ENCODE measurements at regions not wholly inside any gene's neighbourhood (a gene's known extent, or its start where the extent isn't known, plus 50 kb on each side); places are given as distances from the start of the nearest gene placed in this dataset.

- no peak for DNase-seq (ENCODE audit: low spot score)
- TF ChIP-seq POLR2A (IDR thresholded peaks at IDR 0.05) = no peak
- TF ChIP-seq CTCF (IDR thresholded peaks at IDR 0.05) = no peak
- no peak for TF ChIP-seq POLR2AphosphoS5 (IDR thresholded peaks at IDR 0.05)
- 4% methylated on average over 2 of the region's 2 CpGs for WGBS
- intact Hi-C loops (cut with DNase I) = no loop called here
- Histone ChIP-seq H3K4me3 (no peak overlapping the region), H3K9me3 (no peaks in the 10 kb centered on the region), H3K4me1 (replicated peaks) (no peaks in the 10 kb centered on the region), H3K36me3 (no peaks in the 10 kb centered on the region), H3K27ac (no peak overlapping the region), H3K27me3 (replicated peaks; ENCODE audit: insufficient read depth) (no peaks in the 10 kb centered on the region)
Observed at GRCh38 chr10:9060314-9060713, 1005.8 kb downstream of the GATA3 start.

- intact Hi-C loops (cut with DNase I) = no loop called here
- H3K4me1 ChIP-seq (replicated peaks) = no peaks in the 10 kb centered on the region
- 63% methylated on average over 3 of the region's 3 CpGs for WGBS
Observed at GRCh38 chr10:9061871-9062270, 1007.4 kb downstream of the GATA3 start.

GRCh38 chr10:9066152-9066551, 1011.7 kb downstream of the GATA3 start:
- H3K36me3 ChIP-seq = no peaks in the 10 kb centered on the region
- 95% methylated on average over 3 of the region's 3 CpGs for WGBS
- H3K4me3 ChIP-seq = no peak overlapping the region
- H3K9me3 ChIP-seq = no peaks in the 10 kb centered on the region
- H3K27me3 ChIP-seq (replicated peaks; ENCODE audit: insufficient read depth) = no peaks in the 10 kb centered on the region
- no peak for TF ChIP-seq CTCF (IDR thresholded peaks at IDR 0.05)
- TF ChIP-seq POLR2AphosphoS5 (IDR thresholded peaks at IDR 0.05) = no peak
- DNase-seq (ENCODE audit: low spot score) = no peak
- H3K27ac ChIP-seq = no peak overlapping the region
- intact Hi-C loops (cut with DNase I) = no loop called here
- no peaks in the 10 kb centered on the region for H3K4me1 ChIP-seq (replicated peaks)

More at GRCh38 chr10:9061871-9062270, 1007.4 kb downstream of the GATA3 start:
- DNase-seq (ENCODE audit: low spot score) = no peak
- H3K36me3 ChIP-seq = no peaks in the 10 kb centered on the region
- H3K27ac ChIP-seq = no peak overlapping the region
- H3K27me3 ChIP-seq (replicated peaks; ENCODE audit: insufficient read depth) = no peaks in the 10 kb centered on the region
- no peak overlapping the region for H3K4me3 ChIP-seq
- TF ChIP-seq POLR2AphosphoS5 (IDR thresholded peaks at IDR 0.05) = no peak
- TF ChIP-seq POLR2A (IDR thresholded peaks at IDR 0.05) = no peak
- no peak for TF ChIP-seq CTCF (IDR thresholded peaks at IDR 0.05)
- no peaks in the 10 kb centered on the region for H3K9me3 ChIP-seq

- Histone ChIP-seq H3K27ac (no peak overlapping the region), H3K4me3 (no peak overlapping the region), H3K36me3 (no peaks in the 10 kb centered on the region), H3K27me3 (replicated peaks; ENCODE audit: insufficient read depth) (no peaks in the 10 kb centered on the region), H3K9me3 (no peaks in the 10 kb centered on the region), H3K4me1 (replicated peaks) (no peaks in the 10 kb centered on the region)
- TF ChIP-seq POLR2A (IDR thresholded peaks at IDR 0.05) (no peak), CTCF (IDR thresholded peaks at IDR 0.05) (no peak), POLR2AphosphoS5 (IDR thresholded peaks at IDR 0.05) (no peak)
- intact Hi-C loops (cut with DNase I) = no loop called here
- no peak for DNase-seq (ENCODE audit: low spot score)
Observed at GRCh38 chr10:9068003-9068402, 1013.5 kb downstream of the GATA3 start.

GRCh38 chr10:9069136-9069535, 1014.6 kb downstream of the GATA3 start:
- no peak overlapping the region for H3K4me3 ChIP-seq
- no peak overlapping the region for H3K27ac ChIP-seq
- no peaks in the 10 kb centered on the region for H3K4me1 ChIP-seq (replicated peaks)
- intact Hi-C loops (cut with DNase I) = no loop called here
- no peak for TF ChIP-seq POLR2A (IDR thresholded peaks at IDR 0.05)
- no peak for TF ChIP-seq CTCF (IDR thresholded peaks at IDR 0.05)
- TF ChIP-seq POLR2AphosphoS5 (IDR thresholded peaks at IDR 0.05) = no peak
- H3K9me3 ChIP-seq = no peaks in the 10 kb centered on the region
- no peak for DNase-seq (ENCODE audit: low spot score)
- WGBS = 77% methylated on average over 4 of the region's 4 CpGs
- no peaks in the 10 kb centered on the region for H3K36me3 ChIP-seq
- H3K27me3 ChIP-seq (replicated peaks; ENCODE audit: insufficient read depth) = no peaks in the 10 kb centered on the region
